CD14-positive monocyte (primary cell): ENCODE measurements at regions not wholly inside any gene's neighbourhood (a gene's known extent, or its start where the extent isn't known, plus 50 kb on each side); places are given as distances from the start of the nearest gene placed in this dataset.
A peak's percentile ranks its signal among the peaks of the same experiment; 100 is the strongest.

Experiments
- DNase-seq, 3 donors: peaks; one replicate each; pipeline ENCODE4 v3.0.0-alpha.2; 2011 to 2022
- H2AFZ ChIP-seq: 2 replicates; pipeline ENCODE4 v1.6.0; 2012; ENCODE audit warnings: mild to moderate bottlenecking, low read depth, low read length, inconsistent platforms; ENCODE audit not compliant: insufficient read depth, poor library complexity, severe bottlenecking
- H3K27ac ChIP-seq, 2 donors: 1 replicate in 1 of 2; 2 replicates in 1 of 2; pipeline ENCODE4 v1.5.1; 2012 to 2013; ENCODE audit warnings: low read length in 2 of 2, control low read depth in 1 of 2, inconsistent platforms in 1 of 2, low read depth in 1 of 2, mild to moderate bottlenecking in 1 of 2
- H3K27me3 ChIP-seq, 2 donors: one replicate each; pipeline versions ENCODE4 v1.6.0 to v1.6.1; 2011 to 2013; ENCODE audit warnings: low read length in 2 of 2; ENCODE audit not compliant: control insufficient read depth in 2 of 2, insufficient read depth in 2 of 2
- H3K36me3 ChIP-seq, 2 donors: replicated peaks in 1 of 2; 1 replicate in 1 of 2; 2 replicates in 1 of 2; pipeline versions ENCODE4 v1.5.1 to v1.6.1; 2012 to 2013; ENCODE audit warnings: low read length in 2 of 2, control low read depth in 1 of 2, inconsistent platforms in 1 of 2, mild to moderate bottlenecking in 1 of 2; ENCODE audit not compliant: insufficient read depth in 2 of 2, control insufficient read depth in 1 of 2
- H3K4me1 ChIP-seq, 2 donors: 1 replicate in 1 of 2; 2 replicates in 1 of 2; pipeline versions ENCODE4 v1.5.1 to v1.6.1; 2012 to 2013; ENCODE audit warnings: low read length in 2 of 2, control low read depth in 1 of 2, inconsistent platforms in 1 of 2, mild to moderate bottlenecking in 1 of 2, moderate library complexity in 1 of 2; ENCODE audit not compliant: insufficient read depth in 2 of 2, control insufficient read depth in 1 of 2
- H3K4me2 ChIP-seq: replicated peaks from 2 replicates; pipeline ENCODE3; 2012; ENCODE audit warnings: low read length, moderate library complexity, mild to moderate bottlenecking; ENCODE audit not compliant: poor library complexity, severe bottlenecking; ENCODE audit errors: extremely low read depth
- H3K4me3 ChIP-seq, 3 experiments: fragments of 200-600 bp in 1 of 3; sonication (generic) in 1 of 3; replicated peaks in 1 of 3; 1 replicate in 2 of 3; 2 replicates in 1 of 3; pipeline ENCODE4 v1.5.1; 2011 to 2013; ENCODE audit warnings: low read length in 3 of 3, mild to moderate bottlenecking in 3 of 3, control low read depth in 2 of 3, low read depth in 2 of 3, inconsistent platforms in 1 of 3, moderate library complexity in 1 of 3
- H3K79me2 ChIP-seq: 2 replicates; pipeline ENCODE4 v1.6.0; 2012; ENCODE audit warnings: mild to moderate bottlenecking, control low read depth, inconsistent platforms, low read length, moderate library complexity; ENCODE audit not compliant: insufficient read depth
- H3K9ac ChIP-seq: 2 replicates; pipeline ENCODE4 v1.6.0; 2017; ENCODE audit warnings: low read length, mild to moderate bottlenecking; ENCODE audit not compliant: insufficient read depth, poor library complexity, severe bottlenecking
- H3K9me3 ChIP-seq, 2 donors: replicated peaks in 1 of 2; 1 replicate in 1 of 2; 2 replicates in 1 of 2; pipeline versions ENCODE4 v1.5.1 to v1.6.1; 2012 to 2013; ENCODE audit warnings: low read length in 2 of 2, control low read depth in 1 of 2; ENCODE audit not compliant: control insufficient read depth in 1 of 2, insufficient read depth in 1 of 2
- H4K20me1 ChIP-seq: 2 replicates; pipeline ENCODE4 v1.6.0; 2012; ENCODE audit warnings: mild to moderate bottlenecking, low read length, control low read depth, moderate library complexity; ENCODE audit not compliant: insufficient read depth
- H3K27ac Mint-ChIP-seq, 7 donors: one replicate each; pipeline ENCODE4 v1.8.0; 2020; ENCODE audit warnings: mild to moderate bottlenecking in 7 of 7, mixed read lengths in 7 of 7, moderate library complexity in 6 of 7, inconsistent platforms in 2 of 7
- H3K27me3 Mint-ChIP-seq, 3 donors: one replicate each; pipeline ENCODE4 v1.8.0; 2021 to 2022; ENCODE audit warnings: low read depth in 3 of 3, mild to moderate bottlenecking in 3 of 3, mixed read lengths in 3 of 3, moderate library complexity in 3 of 3, inconsistent platforms in 1 of 3
- H3K36me3 Mint-ChIP-seq, 2 donors: one replicate each; pipeline ENCODE4 v1.8.0; 2020; ENCODE audit warnings: mixed read lengths in 2 of 2, inconsistent platforms in 1 of 2, mild to moderate bottlenecking in 1 of 2
- H3K4me1 Mint-ChIP-seq: one replicate; pipeline ENCODE4 v1.8.0; 2020; ENCODE audit warnings: mild to moderate bottlenecking, mixed read lengths
- H3K4me3 Mint-ChIP-seq, 2 donors: one replicate each; pipeline ENCODE4 v1.8.0; 2020; ENCODE audit warnings: mild to moderate bottlenecking in 2 of 2, mixed read lengths in 2 of 2, moderate library complexity in 1 of 2
- H3K9me3 Mint-ChIP-seq, 7 donors: one replicate each; pipeline ENCODE4 v1.8.0; 2020 to 2022; ENCODE audit warnings: mixed read lengths in 7 of 7, mild to moderate bottlenecking in 6 of 7, moderate library complexity in 6 of 7, inconsistent platforms in 2 of 7
- CTCF ChIP-seq: fragments of 200-600 bp; IDR thresholded peaks from one replicate; pipeline ENCODE4 v1.8.0; 2022; ENCODE audit warnings: antibody characterized with exemption, mild to moderate bottlenecking
- WGBS: methylation state at CpG from one replicate; pipeline ENCODE4 v1.1.5; 2013; ENCODE audit warnings: missing lambda C conversion rate; ENCODE audit not compliant: insufficient coverage; 5-methylcytosine and 5-hydroxymethylcytosine counted together
- intact Hi-C, 2 donors: fragments of 100-400 bp; cut with micrococcal nuclease; formaldehyde crosslinking; loops; one replicate each; pipeline versions ENCODE4 v1.15.0 to v1.15.1; 2023

- Histone ChIP-seq H3K4me1 (peaks cover 11 to 19% of the 10 kb centered on the region in 2 donors), H3K4me3 (no peak overlapping the region), H3K36me3 (no peaks in the 10 kb centered on the region), H3K4me2 (no peak overlapping the region), H3K27me3 (no peaks in the 10 kb centered on the region), H3K27ac (no peak overlapping the region), H2AFZ (no peak overlapping the region), H4K20me1 (no peaks in the 10 kb centered on the region), H3K9me3 (no peaks in the 10 kb centered on the region), H3K79me2 (no peaks in the 10 kb centered on the region), H3K9ac (no peak overlapping the region)
- H3K27ac Mint-ChIP-seq, result peak overlapping the region in 1 of 7 donors; percentile 12
- DNase-seq, result no peak
- H3K36me3 Mint-ChIP-seq, result peaks cover 0 to 2% of the 10 kb centered on the region in 2 donors
- H3K27me3 Mint-ChIP-seq, result peaks cover 0 to 1% (median 0%) of the 10 kb centered on the region in 3 donors
- intact Hi-C loops, result no loop called here
- H3K4me1 Mint-ChIP-seq, result peaks cover 27% of the 10 kb centered on the region
- H3K9me3 Mint-ChIP-seq, result peaks cover 0 to 2% (median 0%) of the 10 kb centered on the region in 7 donors
- TF ChIP-seq CTCF, result no peak
- no peak overlapping the region for H3K4me3 Mint-ChIP-seq
- 86% methylated on average over 1 of the region's 6 CpGs for WGBS
These were observed 74.3 kb upstream of the CCN6 start for GRCh38 chr6:111979633-111980032.

GRCh38 chr6:111980143-111980542 lies 73.8 kb upstream of the CCN6 start:
- Mint-ChIP-seq H3K4me3 (no peak overlapping the region), H3K36me3 (peaks cover 0 to 2% of the 10 kb centered on the region in 2 donors), H3K9me3 (peaks cover 0 to 2% (median 0%) of the 10 kb centered on the region in 7 donors), H3K27me3 (peaks cover 0 to 1% (median 0%) of the 10 kb centered on the region in 3 donors), H3K4me1 (peaks cover 24% of the 10 kb centered on the region), H3K27ac (peak overlapping the region in 2 of 7 donors; percentile 15 to 46)
- no CpG with 5 or more reads among the region's 6 CpGs for WGBS
- Histone ChIP-seq H3K79me2 (no peaks in the 10 kb centered on the region), H3K9ac (no peak overlapping the region), H3K4me2 (no peak overlapping the region), H4K20me1 (no peaks in the 10 kb centered on the region), H3K9me3 (no peaks in the 10 kb centered on the region), H3K27ac (no peak overlapping the region), H3K4me3 (no peak overlapping the region), H2AFZ (no peak overlapping the region), H3K4me1 (peaks cover 5 to 13% of the 10 kb centered on the region in 2 donors), H3K27me3 (no peaks in the 10 kb centered on the region), H3K36me3 (no peaks in the 10 kb centered on the region)
- no peak for TF ChIP-seq CTCF
- intact Hi-C loops, result no loop called here
- DNase-seq, result no peak
